IPS-18a (cell line): ENCODE measurements at regions not wholly inside any gene's neighbourhood (a gene's known extent, or its start where the extent isn't known, plus 50 kb on each side); places are given as distances from the start of the nearest gene placed in this dataset.
"Not testable (repeated sequence)": the region's sequence is repeated elsewhere in the genome, so short reads cannot be mapped to it uniquely, and the experiment has no call there.

Source experiments
- H3K27ac ChIP-seq: one replicate; pipeline ENCODE4 v1.5.1; 2013; ENCODE audit warnings: low read length
- H3K27me3 ChIP-seq: one replicate; pipeline ENCODE4 v1.6.1; 2013; ENCODE audit warnings: mild to moderate bottlenecking, low read length; ENCODE audit not compliant: control insufficient read depth, insufficient read depth
- H3K36me3 ChIP-seq: one replicate; pipeline ENCODE4 v1.6.1; 2013; ENCODE audit warnings: low read depth, low read length; ENCODE audit not compliant: control insufficient read depth
- H3K4me1 ChIP-seq: one replicate; pipeline ENCODE4 v1.6.1; 2013; ENCODE audit warnings: low read depth, low read length; ENCODE audit not compliant: control insufficient read depth
- H3K4me3 ChIP-seq: one replicate; pipeline ENCODE4 v1.5.1; 2013; ENCODE audit warnings: low read length
- H3K9ac ChIP-seq: one replicate; pipeline ENCODE4 v1.6.1; 2013; ENCODE audit warnings: mild to moderate bottlenecking, low read length, moderate library complexity
- H3K9me3 ChIP-seq: one replicate; pipeline ENCODE4 v1.6.1; 2013; ENCODE audit warnings: low read depth, low read length; ENCODE audit not compliant: control insufficient read depth

GRCh38 chr3:3646103-3646844 lies 153.0 kb upstream of the LRRN1 start:
- not testable (repeated sequence) for H3K9me3 ChIP-seq, H3K4me1 ChIP-seq, H3K4me3 ChIP-seq, H3K9ac ChIP-seq, H3K36me3 ChIP-seq, H3K27ac ChIP-seq, H3K27me3 ChIP-seq

GRCh38 chr3:3641877-3642455 lies 157.3 kb upstream of the LRRN1 start:
- H3K36me3 ChIP-seq = no peaks in the 10 kb centered on the region
- H3K27ac ChIP-seq = no peak overlapping the region
- H3K9me3 ChIP-seq = no peaks in the 10 kb centered on the region
- H3K9ac ChIP-seq = no peak overlapping the region
- no peaks in the 10 kb centered on the region for H3K27me3 ChIP-seq
- H3K4me3 ChIP-seq = no peak overlapping the region
- no peaks in the 10 kb centered on the region for H3K4me1 ChIP-seq

- no peaks in the 10 kb centered on the region for H3K27me3 ChIP-seq
- H3K9me3 ChIP-seq = no peaks in the 10 kb centered on the region
- no peak overlapping the region for H3K4me3 ChIP-seq
- H3K4me1 ChIP-seq = no peaks in the 10 kb centered on the region
- H3K36me3 ChIP-seq = no peaks in the 10 kb centered on the region
- no peak overlapping the region for H3K27ac ChIP-seq
- H3K9ac ChIP-seq = no peak overlapping the region
Observed at GRCh38 chr3:3639078-3639477, 160.2 kb upstream of the LRRN1 start.

GRCh38 chr3:3636815-3637214 lies 162.4 kb upstream of the LRRN1 start:
- Histone ChIP-seq H3K27me3 (no peaks in the 10 kb centered on the region), H3K27ac (no peak overlapping the region)

GRCh38 chr3:3635109-3635508 lies 164.1 kb upstream of the LRRN1 start:
- H3K27me3 ChIP-seq = no peaks in the 10 kb centered on the region
- H3K4me1 ChIP-seq = no peaks in the 10 kb centered on the region
- no peaks in the 10 kb centered on the region for H3K9me3 ChIP-seq
- H3K4me3 ChIP-seq = no peak overlapping the region
- no peaks in the 10 kb centered on the region for H3K36me3 ChIP-seq
- H3K27ac ChIP-seq = no peak overlapping the region
- no peak overlapping the region for H3K9ac ChIP-seq

More at GRCh38 chr3:3636815-3637214, 162.4 kb upstream of the LRRN1 start:
- no peak overlapping the region for H3K4me3 ChIP-seq
- no peaks in the 10 kb centered on the region for H3K4me1 ChIP-seq
- no peaks in the 10 kb centered on the region for H3K36me3 ChIP-seq
- no peaks in the 10 kb centered on the region for H3K9me3 ChIP-seq
- H3K9ac ChIP-seq = no peak overlapping the region

- Histone ChIP-seq H3K4me3 (no peak overlapping the region), H3K9ac (no peak overlapping the region), H3K27me3 (no peaks in the 10 kb centered on the region), H3K27ac (no peak overlapping the region), H3K4me1 (no peaks in the 10 kb centered on the region), H3K9me3 (no peaks in the 10 kb centered on the region), H3K36me3 (no peaks in the 10 kb centered on the region)
Observed at GRCh38 chr3:3634326-3634725, 164.9 kb upstream of the LRRN1 start.

GRCh38 chr3:3633761-3634160 lies 165.5 kb upstream of the LRRN1 start:
- Histone ChIP-seq H3K4me3 (no peak overlapping the region), H3K4me1 (no peaks in the 10 kb centered on the region), H3K9me3 (no peaks in the 10 kb centered on the region), H3K36me3 (no peaks in the 10 kb centered on the region), H3K27me3 (no peaks in the 10 kb centered on the region), H3K9ac (no peak overlapping the region), H3K27ac (no peak overlapping the region)

- no peaks in the 10 kb centered on the region for H3K27me3 ChIP-seq
- H3K9me3 ChIP-seq = no peaks in the 10 kb centered on the region
- H3K9ac ChIP-seq = no peak overlapping the region
- no peaks in the 10 kb centered on the region for H3K4me1 ChIP-seq
- H3K4me3 ChIP-seq = no peak overlapping the region
- no peaks in the 10 kb centered on the region for H3K36me3 ChIP-seq
- H3K27ac ChIP-seq = no peak overlapping the region
Observed at GRCh38 chr3:3632449-3632848, 166.8 kb upstream of the LRRN1 start.

- H3K4me1 ChIP-seq = no peaks in the 10 kb centered on the region
- no peaks in the 10 kb centered on the region for H3K27me3 ChIP-seq
- H3K9ac ChIP-seq = no peak overlapping the region
- H3K27ac ChIP-seq = no peak overlapping the region
- H3K4me3 ChIP-seq = no peak overlapping the region
- no peaks in the 10 kb centered on the region for H3K36me3 ChIP-seq
- H3K9me3 ChIP-seq = no peaks in the 10 kb centered on the region
Observed at GRCh38 chr3:3631114-3631513, 168.1 kb upstream of the LRRN1 start.

- no peak overlapping the region for H3K4me3 ChIP-seq
- H3K9me3 ChIP-seq = no peaks in the 10 kb centered on the region
- no peaks in the 10 kb centered on the region for H3K36me3 ChIP-seq
Observed at GRCh38 chr3:3629911-3630310, 169.3 kb upstream of the LRRN1 start.

GRCh38 chr3:3628676-3629328 lies 170.4 kb upstream of the LRRN1 start:
- Histone ChIP-seq H3K27me3 (no peaks in the 10 kb centered on the region), H3K9me3 (no peaks in the 10 kb centered on the region), H3K27ac (no peak overlapping the region), H3K4me1 (no peaks in the 10 kb centered on the region), H3K36me3 (no peaks in the 10 kb centered on the region), H3K9ac (no peak overlapping the region), H3K4me3 (no peak overlapping the region)

More at GRCh38 chr3:3629911-3630310, 169.3 kb upstream of the LRRN1 start:
- Histone ChIP-seq H3K4me1 (no peaks in the 10 kb centered on the region), H3K27me3 (no peaks in the 10 kb centered on the region), H3K9ac (no peak overlapping the region), H3K27ac (no peak overlapping the region)

GRCh38 chr3:3627114-3627513 lies 172.1 kb upstream of the LRRN1 start:
- H3K27me3 ChIP-seq = no peaks in the 10 kb centered on the region
- no peaks in the 10 kb centered on the region for H3K36me3 ChIP-seq
- no peak overlapping the region for H3K4me3 ChIP-seq
- no peaks in the 10 kb centered on the region for H3K4me1 ChIP-seq
- H3K27ac ChIP-seq = no peak overlapping the region
- no peak overlapping the region for H3K9ac ChIP-seq
- H3K9me3 ChIP-seq = no peaks in the 10 kb centered on the region
